Mammary epithelial cell (primary cell): ENCODE measurements at regions not wholly inside any gene's neighbourhood (a gene's known extent, or its start where the extent isn't known, plus 50 kb on each side); places are given as distances from the start of the nearest gene placed in this dataset.

Source experiments
- EZH2 ChIP-seq: IDR thresholded peaks from 2 replicates; pipeline ENCODE4 v1.6.1; 2012; ENCODE audit warnings: low read length, inconsistent platforms, borderline replicate concordance
- TF ChIP-seq, protein P1 (sequence below), 2 donors: IDR thresholded peaks in 1 of 2; conservative IDR thresholded peaks in 1 of 2; 2 replicates each; pipeline ENCODE4 v1.5.1; 2011 to 2012; ENCODE audit warnings: inconsistent platforms in 2 of 2, low read length in 2 of 2, mild to moderate bottlenecking in 2 of 2, control low read depth in 1 of 2, low read depth in 1 of 2; ENCODE audit not compliant: insufficient read depth in 1 of 2; ENCODE audit errors: extremely low read depth in 1 of 2

- TF ChIP-seq, protein P1, sequence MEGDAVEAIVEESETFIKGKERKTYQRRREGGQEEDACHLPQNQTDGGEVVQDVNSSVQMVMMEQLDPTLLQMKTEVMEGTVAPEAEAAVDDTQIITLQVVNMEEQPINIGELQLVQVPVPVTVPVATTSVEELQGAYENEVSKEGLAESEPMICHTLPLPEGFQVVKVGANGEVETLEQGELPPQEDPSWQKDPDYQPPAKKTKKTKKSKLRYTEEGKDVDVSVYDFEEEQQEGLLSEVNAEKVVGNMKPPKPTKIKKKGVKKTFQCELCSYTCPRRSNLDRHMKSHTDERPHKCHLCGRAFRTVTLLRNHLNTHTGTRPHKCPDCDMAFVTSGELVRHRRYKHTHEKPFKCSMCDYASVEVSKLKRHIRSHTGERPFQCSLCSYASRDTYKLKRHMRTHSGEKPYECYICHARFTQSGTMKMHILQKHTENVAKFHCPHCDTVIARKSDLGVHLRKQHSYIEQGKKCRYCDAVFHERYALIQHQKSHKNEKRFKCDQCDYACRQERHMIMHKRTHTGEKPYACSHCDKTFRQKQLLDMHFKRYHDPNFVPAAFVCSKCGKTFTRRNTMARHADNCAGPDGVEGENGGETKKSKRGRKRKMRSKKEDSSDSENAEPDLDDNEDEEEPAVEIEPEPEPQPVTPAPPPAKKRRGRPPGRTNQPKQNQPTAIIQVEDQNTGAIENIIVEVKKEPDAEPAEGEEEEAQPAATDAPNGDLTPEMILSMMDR (conservative IDR thresholded peaks at IDR 0.05 in 1 of 2, IDR thresholded peaks at IDR 0.05 in 1 of 2; ENCODE audit: extremely low read depth in 1 of 2, insufficient read depth in 1 of 2, low read depth in 1 of 2, low read length in 2 of 2) = no peak
- TF ChIP-seq EZH2 = no peak
Measured at GRCh38 chr14:58746701-58747100, 108.9 kb downstream of the DACT1 start.
